ENCODE measurements at regions not wholly inside any gene's neighbourhood (a gene's known extent, or its start where the extent isn't known, plus 50 kb on each side); places are given as distances from the start of the nearest gene placed in this dataset.

- Histone ChIP-seq H3K27me3 (ENCODE audit: control insufficient read depth, insufficient read depth, low read length) (no peaks in the 10 kb centered on the region), H3K4me1 (ENCODE audit: control insufficient read depth, insufficient read depth, low read length) (no peaks in the 10 kb centered on the region), H3K4me3 (ENCODE audit: low read length) (no peak overlapping the region), H3K9me3 (ENCODE audit: control insufficient read depth, insufficient read depth, low read length) (no peaks in the 10 kb centered on the region), H3K27ac (ENCODE audit: low read length) (no peak overlapping the region), H3K36me3 (ENCODE audit: control insufficient read depth, insufficient read depth, low read length) (no peaks in the 10 kb centered on the region)
- DNase-seq, result no peak
- Mint-ChIP-seq H3K27ac (no peak overlapping the region), H3K27me3 (ENCODE audit: low read depth in 2 of 2) (peaks cover 10 to 15% of the 10 kb centered on the region in 2 donors), H3K36me3 (no peaks in the 10 kb centered on the region), H3K4me1 (peaks cover 0 to 4% of the 10 kb centered on the region in 2 donors), H3K4me3 (no peak overlapping the region), H3K9me3 (no peaks in the 10 kb centered on the region)
- ATAC-seq, result no peak
- no peak for TF ChIP-seq CTCF (IDR thresholded peaks at IDR 0.05)
- intact Hi-C loops (cut with micrococcal nuclease), result no loop called here
- WGBS (ENCODE audit: insufficient coverage), result 99% methylated on average over 4 of the region's 4 CpGs
These were observed 238.6 kb upstream of the PARD3B start for GRCh38 chr2:204306667-204307066.

- H3K27me3 Mint-ChIP-seq (ENCODE audit: low read depth in 2 of 2), result peaks cover 16 to 17% of the 10 kb centered on the region in 2 donors
- TF ChIP-seq CTCF (IDR thresholded peaks at IDR 0.05), result no peak
- no peaks in the 10 kb centered on the region for H3K27me3 ChIP-seq (ENCODE audit: control insufficient read depth, insufficient read depth, low read length)
- no peaks in the 10 kb centered on the region for H3K4me1 Mint-ChIP-seq
- H3K4me1 ChIP-seq (ENCODE audit: control insufficient read depth, insufficient read depth, low read length), result no peaks in the 10 kb centered on the region
- H3K36me3 Mint-ChIP-seq, result no peaks in the 10 kb centered on the region
- no peak overlapping the region for H3K27ac ChIP-seq (ENCODE audit: low read length)
- H3K9me3 ChIP-seq (ENCODE audit: control insufficient read depth, insufficient read depth, low read length), result no peaks in the 10 kb centered on the region
- H3K9me3 Mint-ChIP-seq, result no peaks in the 10 kb centered on the region
- ATAC-seq (no peak), DNase-seq (no peak)
- H3K27ac Mint-ChIP-seq, result no peak overlapping the region
- 82% methylated on average over 8 of the region's 8 CpGs for WGBS (ENCODE audit: insufficient coverage)
- no peak overlapping the region for H3K4me3 ChIP-seq (ENCODE audit: low read length)
- no peak overlapping the region for H3K4me3 Mint-ChIP-seq
- intact Hi-C loops (cut with micrococcal nuclease), result no loop called here
- no peaks in the 10 kb centered on the region for H3K36me3 ChIP-seq (ENCODE audit: control insufficient read depth, insufficient read depth, low read length)
These were observed 233.2 kb upstream of the PARD3B start for GRCh38 chr2:204312105-204312504.

- H3K36me3 Mint-ChIP-seq, result no peaks in the 10 kb centered on the region
- H3K27ac ChIP-seq (ENCODE audit: low read length), result no peak overlapping the region
- no peak overlapping the region for H3K27ac Mint-ChIP-seq
- H3K27me3 Mint-ChIP-seq (ENCODE audit: low read depth in 2 of 2), result peaks cover 21% of the 10 kb centered on the region in 2 donors
- no peak for TF ChIP-seq CTCF (IDR thresholded peaks at IDR 0.05)
- no peaks in the 10 kb centered on the region for H3K4me1 ChIP-seq (ENCODE audit: control insufficient read depth, insufficient read depth, low read length)
- DNase-seq (no peak), ATAC-seq (no peak)
- no peaks in the 10 kb centered on the region for H3K9me3 Mint-ChIP-seq
- H3K4me1 Mint-ChIP-seq, result no peaks in the 10 kb centered on the region
- H3K4me3 Mint-ChIP-seq, result no peak overlapping the region
- WGBS (ENCODE audit: insufficient coverage), result 100% methylated on average over 1 of the region's 1 CpG
- no peaks in the 10 kb centered on the region for H3K36me3 ChIP-seq (ENCODE audit: control insufficient read depth, insufficient read depth, low read length)
- H3K27me3 ChIP-seq (ENCODE audit: control insufficient read depth, insufficient read depth, low read length), result no peaks in the 10 kb centered on the region
- H3K9me3 ChIP-seq (ENCODE audit: control insufficient read depth, insufficient read depth, low read length), result no peaks in the 10 kb centered on the region
- intact Hi-C loops (cut with micrococcal nuclease), result no loop called here
- no peak overlapping the region for H3K4me3 ChIP-seq (ENCODE audit: low read length)
These were observed 232.0 kb upstream of the PARD3B start for GRCh38 chr2:204313256-204313655.

- peaks cover 17 to 22% of the 10 kb centered on the region in 2 donors for H3K27me3 Mint-ChIP-seq (ENCODE audit: low read depth in 2 of 2)
- no peak overlapping the region for H3K27ac Mint-ChIP-seq
- H3K27me3 ChIP-seq (ENCODE audit: control insufficient read depth, insufficient read depth, low read length), result no peaks in the 10 kb centered on the region
- DNase-seq (no peak), ATAC-seq (no peak)
- WGBS (ENCODE audit: insufficient coverage), result 65% methylated on average over 13 of the region's 13 CpGs
- H3K36me3 ChIP-seq (ENCODE audit: control insufficient read depth, insufficient read depth, low read length), result no peaks in the 10 kb centered on the region
- H3K4me1 Mint-ChIP-seq, result no peaks in the 10 kb centered on the region
- no peak overlapping the region for H3K4me3 ChIP-seq (ENCODE audit: low read length)
- no peaks in the 10 kb centered on the region for H3K36me3 Mint-ChIP-seq
- no peaks in the 10 kb centered on the region for H3K9me3 Mint-ChIP-seq
- no peak overlapping the region for H3K4me3 Mint-ChIP-seq
- TF ChIP-seq CTCF (IDR thresholded peaks at IDR 0.05), result no peak
- no peak overlapping the region for H3K27ac ChIP-seq (ENCODE audit: low read length)
- intact Hi-C loops (cut with micrococcal nuclease), result no loop called here
- no peaks in the 10 kb centered on the region for H3K9me3 ChIP-seq (ENCODE audit: control insufficient read depth, insufficient read depth, low read length)
- H3K4me1 ChIP-seq (ENCODE audit: control insufficient read depth, insufficient read depth, low read length), result no peaks in the 10 kb centered on the region
These were observed 230.0 kb upstream of the PARD3B start for GRCh38 chr2:204315236-204315662.
